Loucy (cell line): ENCODE measurements at regions not wholly inside any gene's neighbourhood (a gene's known extent, or its start where the extent isn't known, plus 50 kb on each side); places are given as distances from the start of the nearest gene placed in this dataset.

Experiments used
- H2AFZ ChIP-seq: fragments of 200-600 bp; sonication (generic); 2 replicates; pipeline ENCODE4 v1.6.0; 2016; ENCODE audit warnings: antibody characterized with exemption, mild to moderate bottlenecking, low read length, moderate library complexity
- H3F3A ChIP-seq: fragments of 200-600 bp; 2 replicates; pipeline ENCODE4 v1.6.0; 2016; ENCODE audit warnings: antibody characterized with exemption, low read depth, mild to moderate bottlenecking
- H3K27me3 ChIP-seq: fragments of 200-600 bp; sonication (generic); 2 replicates; pipeline ENCODE4 v1.6.1; 2014; ENCODE audit warnings: low read length, mild to moderate bottlenecking; ENCODE audit not compliant: insufficient read depth, poor library complexity, severe bottlenecking
- H3K36me3 ChIP-seq: fragments of 200-600 bp; sonication (generic); 2 replicates; pipeline ENCODE4 v1.6.1; 2016; ENCODE audit warnings: low read length; ENCODE audit not compliant: insufficient read depth
- H3K4me1 ChIP-seq: fragments of 200-600 bp; sonication (generic); 2 replicates; pipeline ENCODE4 v1.5.1; 2014; ENCODE audit warnings: low read length, mild to moderate bottlenecking; ENCODE audit not compliant: insufficient read depth, poor library complexity, severe bottlenecking
- H3K4me2 ChIP-seq: fragments of 200-600 bp; sonication (generic); 2 replicates; pipeline ENCODE4 v1.6.0; 2014; ENCODE audit warnings: antibody characterized with exemption, low read length, low read depth, mild to moderate bottlenecking; ENCODE audit not compliant: poor library complexity, severe bottlenecking
- H3K4me3 ChIP-seq: fragments of 200-600 bp; sonication (generic); 2 replicates; pipeline ENCODE4 v1.5.1; 2014; ENCODE audit warnings: low read length, mild to moderate bottlenecking, mixed read lengths; ENCODE audit not compliant: poor library complexity, severe bottlenecking
- H3K79me2 ChIP-seq: fragments of 200-600 bp; sonication (generic); 2 replicates; pipeline ENCODE4 v1.6.1; 2014; ENCODE audit warnings: low read length; ENCODE audit not compliant: insufficient read depth
- H3K9ac ChIP-seq: fragments of 200-600 bp; sonication (generic); 2 replicates; pipeline ENCODE4 v1.6.0; 2014; ENCODE audit warnings: mild to moderate bottlenecking, low read depth, low read length, moderate library complexity; ENCODE audit not compliant: poor library complexity, severe bottlenecking
- H3K9me2 ChIP-seq: fragments of 200-600 bp; sonication (generic); replicated peaks from 2 replicates; pipeline ENCODE4 v1.6.1; 2016; ENCODE audit warnings: low read depth, low read length, mixed read lengths
- H3K9me3 ChIP-seq: fragments of 200-600 bp; sonication (generic); 2 replicates; pipeline ENCODE4 v1.6.1; 2014; ENCODE audit warnings: mild to moderate bottlenecking, antibody characterized with exemption, low read length, low read depth; ENCODE audit not compliant: insufficient read depth
- H4K20me1 ChIP-seq: fragments of 200-600 bp; sonication (generic); 2 replicates; pipeline ENCODE4 v1.6.0; 2014; ENCODE audit warnings: antibody characterized with exemption, low read length, mild to moderate bottlenecking; ENCODE audit not compliant: insufficient read depth, poor library complexity, severe bottlenecking
- CTCF ChIP-seq: fragments of 200-600 bp; sonication (generic); conservative IDR thresholded peaks from 2 replicates; pipeline ENCODE4 v1.5.1; 2014; ENCODE audit warnings: mild to moderate bottlenecking, antibody characterized with exemption, low read length
- EZH2phosphoT487 ChIP-seq: fragments of 200-600 bp; IDR thresholded peaks from 2 replicates; pipeline ENCODE4 v1.6.1; 2018; ENCODE audit warnings: antibody characterized with exemption, mild to moderate bottlenecking, moderate library complexity, borderline replicate concordance

GRCh38 chr7:51878865-51879264, 562.3 kb upstream of the COBL start:
- no peaks in the 10 kb centered on the region; the same call in 1 of the 2 replicates for H3K9me3 ChIP-seq
- H3K79me2 ChIP-seq = no peaks in the 10 kb centered on the region
- H3K9ac ChIP-seq = no peak overlapping the region
- no peaks in the 10 kb centered on the region for H4K20me1 ChIP-seq
- no peak overlapping the region for H3K4me3 ChIP-seq
- no peak overlapping the region for H2AFZ ChIP-seq
- no peak overlapping the region for H3K4me2 ChIP-seq
- TF ChIP-seq CTCF = no peak
- TF ChIP-seq EZH2phosphoT487 = no peak
- H3K4me1 ChIP-seq = no peaks in the 10 kb centered on the region
- H3F3A ChIP-seq = no peaks in the 10 kb centered on the region
- H3K9me2 ChIP-seq = no peaks in the 10 kb centered on the region
- H3K36me3 ChIP-seq = no peaks in the 10 kb centered on the region
- no peaks in the 10 kb centered on the region for H3K27me3 ChIP-seq

DNA sequence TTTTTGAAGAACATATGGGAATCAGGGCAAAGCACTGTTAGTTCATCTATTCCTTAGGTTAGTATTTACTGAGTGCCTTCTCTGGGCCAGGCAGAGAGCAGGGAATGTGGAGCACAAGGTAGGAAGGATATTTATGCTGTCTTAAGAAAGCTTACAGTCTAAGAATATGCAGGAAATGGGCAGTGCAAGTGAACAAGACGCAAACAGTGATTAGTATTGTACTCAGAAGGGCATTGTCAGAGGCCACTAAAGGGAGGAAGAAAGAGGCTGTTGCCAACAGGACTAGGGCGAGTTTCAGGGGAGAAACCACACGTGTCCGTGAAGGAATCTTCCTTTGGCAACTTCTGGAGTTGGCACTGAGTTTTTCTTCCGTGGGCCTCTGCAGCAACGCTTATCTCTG, 552.8 kb upstream of the COBL start:
- no peaks in the 10 kb centered on the region for H3K27me3 ChIP-seq
- no peak overlapping the region for H3K9ac ChIP-seq
- H2AFZ ChIP-seq = no peak overlapping the region
- H3K9me3 ChIP-seq = no peaks in the 10 kb centered on the region
- no peaks in the 10 kb centered on the region for H3K79me2 ChIP-seq
- no peaks in the 10 kb centered on the region for H3K9me2 ChIP-seq
- no peaks in the 10 kb centered on the region for H3K4me1 ChIP-seq
- no peaks in the 10 kb centered on the region for H4K20me1 ChIP-seq
- H3K4me3 ChIP-seq = no peak overlapping the region
- no peak for TF ChIP-seq CTCF
- TF ChIP-seq EZH2phosphoT487 = no peak
- H3K36me3 ChIP-seq = no peaks in the 10 kb centered on the region
- H3K4me2 ChIP-seq = no peak overlapping the region
- H3F3A ChIP-seq = no peaks in the 10 kb centered on the region

GRCh38 chr7:51867117-51867516, 550.5 kb upstream of the COBL start:
- Histone ChIP-seq H3K4me2 (no peak overlapping the region), H3K9me2 (no peaks in the 10 kb centered on the region), H3F3A (no peaks in the 10 kb centered on the region), H3K9me3 (no peaks in the 10 kb centered on the region), H3K4me1 (no peaks in the 10 kb centered on the region), H2AFZ (no peak overlapping the region), H3K4me3 (no peak overlapping the region), H3K36me3 (no peaks in the 10 kb centered on the region), H3K9ac (no peak overlapping the region), H3K27me3 (no peaks in the 10 kb centered on the region), H3K79me2 (no peaks in the 10 kb centered on the region), H4K20me1 (no peaks in the 10 kb centered on the region)
- TF ChIP-seq CTCF (no peak), EZH2phosphoT487 (no peak)
